ENCODE measurements at regions not wholly inside any gene's neighbourhood (a gene's known extent, or its start where the extent isn't known, plus 50 kb on each side); places are given as distances from the start of the nearest gene placed in this dataset.

- TF ChIP-seq EZH2 (IDR thresholded peaks at IDR 0.05; ENCODE audit: borderline replicate concordance, low read depth, low read length, poor library complexity, severe bottlenecking) (no peak), CTCF (conservative IDR thresholded peaks at IDR 0.05; ENCODE audit: low read depth, low read length) (no peak)
- no peaks in the 10 kb centered on the region for H3K9me3 ChIP-seq (ENCODE audit: low read depth, low read length, poor library complexity, severe bottlenecking)
- ChIA-PET POLR2A (ENCODE audit: low non-redundant PET) (no interaction called here), CTCF (no interaction called here)
- H3K36me3 ChIP-seq (ENCODE audit: insufficient read depth, low read length, poor library complexity, severe bottlenecking): no peaks in the 10 kb centered on the region
- BruUV-seq (replicated peaks): no TSS peak
- no peaks in the 10 kb centered on the region for H3K27me3 ChIP-seq (replicated peaks; ENCODE audit: insufficient read depth, low read depth, low read length, poor library complexity)
- H3K4me3 ChIP-seq (ENCODE audit: low read depth, low read length, poor library complexity, severe bottlenecking): no peak overlapping the region
- no peaks in the 10 kb centered on the region for H3K4me1 ChIP-seq (ENCODE audit: insufficient read depth, low read length, poor library complexity, severe bottlenecking)
- H3K27ac ChIP-seq (ENCODE audit: low read depth, low read length, poor library complexity, severe bottlenecking): no peak overlapping the region
- no peak for DNase-seq (ENCODE audit: low spot score)
- intact Hi-C loops (cut with micrococcal nuclease; ENCODE audit: unreplicated experiment): no loop called here
These were observed 691.2 kb downstream of the USP25 start for GRCh38 chr21:16421007-16421406.

GRCh38 chr21:16421965-16422364 lies 692.2 kb downstream of the USP25 start:
- POLR2A ChIA-PET (ENCODE audit: low non-redundant PET): no interaction called here
- no peaks in the 10 kb centered on the region for H3K36me3 ChIP-seq (ENCODE audit: insufficient read depth, low read length, poor library complexity, severe bottlenecking)
- DNase-seq (ENCODE audit: low spot score): no peak
- no peaks in the 10 kb centered on the region for H3K9me3 ChIP-seq (ENCODE audit: low read depth, low read length, poor library complexity, severe bottlenecking)
- TF ChIP-seq CTCF (conservative IDR thresholded peaks at IDR 0.05; ENCODE audit: low read depth, low read length) (no peak), EZH2 (IDR thresholded peaks at IDR 0.05; ENCODE audit: borderline replicate concordance, low read depth, low read length, poor library complexity, severe bottlenecking) (no peak)
- no peaks in the 10 kb centered on the region for H3K27me3 ChIP-seq (replicated peaks; ENCODE audit: insufficient read depth, low read depth, low read length, poor library complexity)
- no peak overlapping the region for H3K27ac ChIP-seq (ENCODE audit: low read depth, low read length, poor library complexity, severe bottlenecking)
- H3K4me1 ChIP-seq (ENCODE audit: insufficient read depth, low read length, poor library complexity, severe bottlenecking): no peaks in the 10 kb centered on the region
- H3K4me3 ChIP-seq (ENCODE audit: low read depth, low read length, poor library complexity, severe bottlenecking): no peak overlapping the region
- BruUV-seq (replicated peaks): no TSS peak
- CTCF ChIA-PET: no interaction called here
- intact Hi-C loops (cut with micrococcal nuclease; ENCODE audit: unreplicated experiment): no loop called here

- Histone ChIP-seq H3K27ac (ENCODE audit: low read depth, low read length, poor library complexity, severe bottlenecking) (no peak overlapping the region), H3K9me3 (ENCODE audit: low read depth, low read length, poor library complexity, severe bottlenecking) (no peaks in the 10 kb centered on the region), H3K36me3 (ENCODE audit: insufficient read depth, low read length, poor library complexity, severe bottlenecking) (no peaks in the 10 kb centered on the region), H3K4me3 (ENCODE audit: low read depth, low read length, poor library complexity, severe bottlenecking) (no peak overlapping the region), H3K4me1 (ENCODE audit: insufficient read depth, low read length, poor library complexity, severe bottlenecking) (no peaks in the 10 kb centered on the region), H3K27me3 (replicated peaks; ENCODE audit: insufficient read depth, low read depth, low read length, poor library complexity) (no peaks in the 10 kb centered on the region)
- POLR2A ChIA-PET (ENCODE audit: low non-redundant PET): no interaction called here
- CTCF ChIA-PET: no interaction called here
- BruUV-seq (replicated peaks): no TSS peak
- intact Hi-C loops (cut with micrococcal nuclease; ENCODE audit: unreplicated experiment): no loop called here
- DNase-seq (ENCODE audit: low spot score): no peak
- TF ChIP-seq CTCF (conservative IDR thresholded peaks at IDR 0.05; ENCODE audit: low read depth, low read length) (no peak), EZH2 (IDR thresholded peaks at IDR 0.05; ENCODE audit: borderline replicate concordance, low read depth, low read length, poor library complexity, severe bottlenecking) (no peak)
These were observed 692.9 kb downstream of the USP25 start for GRCh38 chr21:16422702-16423101.

All from A673 (cell line).